Prostate gland (tissue), 2 donors: ENCODE measurements at regions not wholly inside any gene's neighbourhood (a gene's known extent, or its start where the extent isn't known, plus 50 kb on each side); places are given as distances from the start of the nearest gene placed in this dataset.

Source experiments
- DNase-seq: peaks from one replicate; pipeline ENCODE4 v3.0.0-alpha.2; 2019; ENCODE audit warnings: low spot score
- H3K27ac ChIP-seq, 2 donors: fragments of 200-600 bp; sonication (generic); 2 replicates each; pipeline ENCODE4 v1.5.1; 2017 to 2019
- H3K27me3 ChIP-seq: fragments of 200-600 bp; sonication (generic); replicated peaks from 2 replicates; pipeline ENCODE4 v1.5.1; 2019; ENCODE audit not compliant: insufficient read depth
- H3K36me3 ChIP-seq, 2 donors: fragments of 200-600 bp; sonication (generic); 1 replicate in 1 of 2; 2 replicates in 1 of 2; pipeline versions ENCODE4 v1.5.1 to v1.8.1; 2017 to 2019
- H3K4me1 ChIP-seq: fragments of 200-600 bp; sonication (generic); replicated peaks from 2 replicates; pipeline ENCODE4 v1.5.1; 2019
- H3K4me3 ChIP-seq, 2 donors: fragments of 200-600 bp; sonication (generic); 2 replicates each; pipeline ENCODE4 v1.5.1; 2017 to 2019
- H3K9me3 ChIP-seq: fragments of 200-600 bp; sonication (generic); 2 replicates; pipeline ENCODE4 v1.5.1; 2017
- POLR2A ChIP-seq: fragments of 450-650 bp; IDR thresholded peaks from one replicate; pipeline ENCODE4 v1.6.1; 2016; ENCODE audit warnings: antibody characterized with exemption, mild to moderate bottlenecking
- POLR2AphosphoS5 ChIP-seq: sonication (generic); formaldehyde crosslinking; IDR thresholded peaks from one replicate; pipeline ENCODE4 v1.6.1; 2017; ENCODE audit warnings: antibody characterized with exemption
- WGBS: methylation state at CpG from one replicate; pipeline ENCODE4 v1.1.5; 2018; 5-methylcytosine and 5-hydroxymethylcytosine counted together
- intact Hi-C: fragments of 100-400 bp; cut with DNase I; formaldehyde crosslinking; loops from one replicate; pipeline ENCODE4 v1.14.2; 2022
- TF ChIP-seq, protein P1 (sequence below), 4 experiments: fragments of 200-600 bp in 2 of 4; fragments of 450-650 bp in 2 of 4; sonication (generic) in 2 of 4; IDR thresholded peaks; 1 replicate in 3 of 4; 2 replicates in 1 of 4; pipeline ENCODE4 v1.5.1; 2016 to 2019; ENCODE audit warnings: antibody characterized with exemption in 4 of 4, mild to moderate bottlenecking in 2 of 4, moderate library complexity in 2 of 4

- 2% methylated on average over 1 of the region's 1 CpG for WGBS
Observed at GRCh38 chr3:176009256-176009655, 1150.1 kb downstream of the NAALADL2 start.

DNA sequence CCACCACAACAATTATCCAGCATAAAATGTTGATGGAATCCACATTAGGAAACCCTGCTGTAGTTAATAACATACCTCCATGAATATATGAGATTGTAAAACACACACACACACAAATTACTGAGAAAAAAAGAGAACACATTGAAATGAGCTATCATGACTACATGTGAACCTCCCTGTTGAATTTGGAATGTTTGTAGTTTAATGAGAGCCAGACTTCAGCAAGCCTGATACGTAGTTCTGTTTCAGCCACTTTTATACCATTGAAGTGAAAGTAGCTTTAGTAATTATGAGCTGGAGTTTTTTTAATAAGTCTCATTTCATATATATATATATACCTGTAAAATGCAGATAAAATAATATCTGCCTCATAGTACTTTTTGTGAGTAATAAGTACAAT lies 1146.4 kb downstream of the NAALADL2 start:
- H3K9me3 ChIP-seq = no peaks in the 10 kb centered on the region
- no peak for DNase-seq
- H3K4me1 ChIP-seq = no peaks in the 10 kb centered on the region
- TF ChIP-seq, protein P1, sequence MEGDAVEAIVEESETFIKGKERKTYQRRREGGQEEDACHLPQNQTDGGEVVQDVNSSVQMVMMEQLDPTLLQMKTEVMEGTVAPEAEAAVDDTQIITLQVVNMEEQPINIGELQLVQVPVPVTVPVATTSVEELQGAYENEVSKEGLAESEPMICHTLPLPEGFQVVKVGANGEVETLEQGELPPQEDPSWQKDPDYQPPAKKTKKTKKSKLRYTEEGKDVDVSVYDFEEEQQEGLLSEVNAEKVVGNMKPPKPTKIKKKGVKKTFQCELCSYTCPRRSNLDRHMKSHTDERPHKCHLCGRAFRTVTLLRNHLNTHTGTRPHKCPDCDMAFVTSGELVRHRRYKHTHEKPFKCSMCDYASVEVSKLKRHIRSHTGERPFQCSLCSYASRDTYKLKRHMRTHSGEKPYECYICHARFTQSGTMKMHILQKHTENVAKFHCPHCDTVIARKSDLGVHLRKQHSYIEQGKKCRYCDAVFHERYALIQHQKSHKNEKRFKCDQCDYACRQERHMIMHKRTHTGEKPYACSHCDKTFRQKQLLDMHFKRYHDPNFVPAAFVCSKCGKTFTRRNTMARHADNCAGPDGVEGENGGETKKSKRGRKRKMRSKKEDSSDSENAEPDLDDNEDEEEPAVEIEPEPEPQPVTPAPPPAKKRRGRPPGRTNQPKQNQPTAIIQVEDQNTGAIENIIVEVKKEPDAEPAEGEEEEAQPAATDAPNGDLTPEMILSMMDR (IDR thresholded peaks at IDR 0.05) = no peak
- TF ChIP-seq POLR2AphosphoS5 = no peak
- no peak for TF ChIP-seq POLR2A
- H3K27me3 ChIP-seq = no peaks in the 10 kb centered on the region
- no peak overlapping the region for H3K27ac ChIP-seq
- WGBS = 74% methylated on average over 1 of the region's 1 CpG
- intact Hi-C loops = no loop called here
- no peak overlapping the region for H3K4me3 ChIP-seq
- H3K36me3 ChIP-seq = no peaks in the 10 kb centered on the region

More at GRCh38 chr3:176009256-176009655, 1150.1 kb downstream of the NAALADL2 start:
- Histone ChIP-seq H3K9me3 (no peaks in the 10 kb centered on the region), H3K4me1 (no peaks in the 10 kb centered on the region), H3K36me3 (no peaks in the 10 kb centered on the region), H3K4me3 (no peak overlapping the region), H3K27me3 (no peaks in the 10 kb centered on the region), H3K27ac (no peak overlapping the region)
- intact Hi-C loops = no loop called here
- DNase-seq = no peak
- TF ChIP-seq, protein P1 (IDR thresholded peaks at IDR 0.05) = no peak
- TF ChIP-seq POLR2AphosphoS5 = no peak
- TF ChIP-seq POLR2A = no peak

DNA sequence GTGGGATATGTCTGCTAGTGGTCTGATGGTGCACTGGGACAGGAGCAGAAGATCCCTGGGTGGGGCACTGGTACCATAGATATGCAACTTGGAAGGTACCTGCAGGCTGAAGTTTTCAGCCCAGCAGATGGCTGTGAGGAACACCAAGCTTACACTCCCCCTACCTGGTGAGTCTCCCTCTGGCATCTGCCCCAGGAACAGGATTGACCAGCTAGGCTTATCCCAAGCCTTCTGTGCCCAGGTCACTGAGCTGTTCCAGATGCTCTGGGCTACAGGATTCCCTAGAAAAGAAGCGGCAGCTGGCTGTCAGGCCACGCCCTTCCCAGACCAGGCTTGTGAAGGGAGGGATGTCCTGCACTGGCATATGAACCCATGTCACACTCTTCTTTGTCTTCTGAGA lies 1130.0 kb downstream of the NAALADL2 start:
- 97% methylated on average over 2 of the region's 2 CpGs for WGBS
- H3K9me3 ChIP-seq = no peaks in the 10 kb centered on the region
- no peaks in the 10 kb centered on the region for H3K4me1 ChIP-seq
- H3K27ac ChIP-seq = no peak overlapping the region
- TF ChIP-seq, protein P1 (IDR thresholded peaks at IDR 0.05) = no peak
- TF ChIP-seq POLR2AphosphoS5 (no peak), POLR2A (no peak)
- no peak overlapping the region for H3K4me3 ChIP-seq
- DNase-seq = no peak
- intact Hi-C loops = no loop called here
- no peaks in the 10 kb centered on the region for H3K27me3 ChIP-seq
- H3K36me3 ChIP-seq = no peaks in the 10 kb centered on the region

GRCh38 chr3:175988401-175988800 lies 1129.3 kb downstream of the NAALADL2 start:
- intact Hi-C loops = no loop called here
- no peak overlapping the region for H3K4me3 ChIP-seq
- DNase-seq = no peak
- H3K27me3 ChIP-seq = no peaks in the 10 kb centered on the region
- H3K27ac ChIP-seq = no peak overlapping the region
- TF ChIP-seq, protein P1 (IDR thresholded peaks at IDR 0.05) = no peak
- TF ChIP-seq POLR2A (no peak), POLR2AphosphoS5 (no peak)
- H3K4me1 ChIP-seq = no peaks in the 10 kb centered on the region
- WGBS = 93% methylated on average over 1 of the region's 1 CpG
- H3K9me3 ChIP-seq = no peaks in the 10 kb centered on the region
- H3K36me3 ChIP-seq = no peaks in the 10 kb centered on the region

- H3K4me3 ChIP-seq = no peak overlapping the region
- 84% methylated on average over 1 of the region's 1 CpG for WGBS
- no peaks in the 10 kb centered on the region for H3K36me3 ChIP-seq
- intact Hi-C loops = no loop called here
- no peak for TF ChIP-seq POLR2A
- TF ChIP-seq, protein P1 (IDR thresholded peaks at IDR 0.05) = no peak
- no peak for TF ChIP-seq POLR2AphosphoS5
- DNase-seq = no peak
- H3K9me3 ChIP-seq = no peaks in the 10 kb centered on the region
- no peak overlapping the region for H3K27ac ChIP-seq
- H3K4me1 ChIP-seq = no peaks in the 10 kb centered on the region
- H3K27me3 ChIP-seq = no peaks in the 10 kb centered on the region
Observed at GRCh38 chr3:175985781-175986180, 1126.6 kb downstream of the NAALADL2 start.
